GM20431 (cell line): ENCODE measurements at regions not wholly inside any gene's neighbourhood (a gene's known extent, or its start where the extent isn't known, plus 50 kb on each side); places are given as distances from the start of the nearest gene placed in this dataset.

Experiments used
- in situ Hi-C: fragments of 300-500 bp; cut with MseI, MboI; formaldehyde crosslinking; loops from one replicate; pipeline ENCODE4 v1.15.0; 2020; ENCODE audit warnings: low sequenced_read_pairs; ENCODE audit not compliant: unreplicated experiment

DNA sequence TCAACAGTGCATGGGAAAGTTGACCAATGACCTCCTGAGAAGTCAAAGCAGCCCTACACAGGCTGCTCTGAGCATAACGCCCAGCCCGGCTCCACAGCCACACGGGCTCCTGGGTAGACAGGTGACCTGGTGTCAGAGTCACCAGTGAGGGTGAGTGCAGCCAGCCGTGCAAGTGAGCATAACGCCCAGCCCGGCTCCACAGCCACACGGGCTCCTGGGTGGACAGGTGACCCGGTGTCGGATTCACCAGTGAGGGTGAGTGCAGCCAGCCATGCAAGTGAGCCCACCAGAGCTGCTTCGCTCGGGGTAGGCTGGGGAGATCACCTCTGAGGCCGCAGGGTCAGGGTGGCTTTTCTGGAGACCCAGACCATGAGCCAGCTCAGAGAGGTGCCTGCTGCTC, 94.3 kb upstream of the TMEM18 start:
- in situ Hi-C loops = no loop called here

- in situ Hi-C loops = no loop called here
Measured at GRCh38 chr2:770776-771175, 93.6 kb upstream of the TMEM18 start.

- in situ Hi-C loops = no loop called here
Measured at GRCh38 chr2:769771-770170, 92.6 kb upstream of the TMEM18 start.

- in situ Hi-C loops = no loop called here
Measured at GRCh38 chr2:768451-768850, 91.2 kb upstream of the TMEM18 start.

DNA sequence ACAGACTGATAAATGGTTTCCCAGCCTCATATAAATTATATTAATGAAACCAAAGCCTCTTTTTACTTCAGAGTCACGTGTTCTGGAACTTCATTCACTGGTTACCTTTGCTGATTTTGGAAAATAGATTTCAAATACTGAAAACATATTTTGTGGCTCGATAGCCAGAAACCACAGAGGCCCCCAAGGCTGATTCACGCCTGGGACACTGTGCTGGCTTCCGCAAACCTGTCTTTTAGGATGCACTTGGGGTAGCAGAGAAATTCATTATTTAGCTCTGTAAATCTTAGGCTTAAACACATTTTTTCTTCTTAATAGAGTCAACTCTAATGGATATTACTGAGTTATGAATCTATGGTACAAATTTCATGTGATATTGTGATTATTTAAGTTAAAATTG, 90.7 kb upstream of the TMEM18 start:
- in situ Hi-C loops = no loop called here

DNA sequence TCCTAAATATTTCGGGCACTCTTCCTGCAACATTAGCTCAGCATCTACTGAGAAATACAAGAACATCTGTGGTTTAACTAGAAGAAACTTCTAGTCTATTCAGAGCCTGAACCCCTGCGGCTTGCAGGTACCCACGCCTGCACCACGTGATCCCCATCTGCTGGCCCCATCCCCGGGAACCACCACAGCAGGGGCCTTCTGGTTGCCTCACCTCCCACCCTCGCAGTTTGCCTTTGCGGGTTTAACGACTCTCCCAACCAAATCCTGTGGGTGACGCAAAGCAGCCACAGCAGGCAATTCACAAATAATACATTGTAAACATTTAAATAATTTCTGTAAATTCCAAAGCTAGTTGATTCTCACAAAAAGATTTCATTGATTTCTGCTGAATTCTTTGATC, 90.2 kb upstream of the TMEM18 start:
- in situ Hi-C loops = no loop called here

- in situ Hi-C loops = no loop called here
Measured at GRCh38 chr2:766255-766654, 89.0 kb upstream of the TMEM18 start.

DNA sequence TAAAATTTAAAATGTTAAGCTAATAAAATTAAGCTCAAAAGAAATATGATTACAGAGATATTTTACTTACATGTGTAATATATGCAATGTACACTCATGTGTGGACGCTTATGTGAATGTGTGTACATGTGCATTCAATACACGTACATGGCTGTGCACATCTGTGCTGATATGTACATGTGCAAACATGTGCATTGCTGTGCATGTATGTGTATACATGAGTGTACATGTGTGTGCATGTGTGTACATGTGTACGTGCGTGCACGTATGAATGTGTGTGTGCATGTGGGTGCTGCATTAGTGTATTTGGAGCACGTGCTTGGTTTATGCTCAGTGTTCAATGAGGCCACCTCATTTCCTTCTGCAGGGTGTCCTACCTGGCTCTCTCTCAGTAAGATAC, 88.2 kb upstream of the TMEM18 start:
- in situ Hi-C loops = no loop called here

GRCh38 chr2:763766-764525, 86.7 kb upstream of the TMEM18 start:
- in situ Hi-C loops = no loop called here

DNA sequence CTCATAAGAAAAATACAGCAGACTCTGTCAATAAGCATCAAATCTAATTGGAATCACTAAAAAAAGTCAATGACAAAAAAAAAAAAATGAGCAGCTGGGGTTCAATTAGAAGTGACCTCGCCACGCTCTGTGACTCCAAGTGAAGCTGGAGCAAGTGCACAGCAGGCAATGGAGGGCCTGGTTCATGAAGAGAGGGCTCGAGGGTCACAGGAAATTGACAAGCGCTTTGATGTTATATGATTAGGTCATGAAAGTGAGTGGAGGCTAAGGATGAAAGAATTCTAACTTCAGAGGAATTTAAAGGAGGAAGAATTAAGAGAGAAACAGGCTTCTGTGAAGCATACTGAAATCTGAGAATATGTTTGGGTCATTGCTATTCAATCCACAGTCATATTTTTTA, 85.4 kb upstream of the TMEM18 start:
- in situ Hi-C loops = no loop called here

DNA sequence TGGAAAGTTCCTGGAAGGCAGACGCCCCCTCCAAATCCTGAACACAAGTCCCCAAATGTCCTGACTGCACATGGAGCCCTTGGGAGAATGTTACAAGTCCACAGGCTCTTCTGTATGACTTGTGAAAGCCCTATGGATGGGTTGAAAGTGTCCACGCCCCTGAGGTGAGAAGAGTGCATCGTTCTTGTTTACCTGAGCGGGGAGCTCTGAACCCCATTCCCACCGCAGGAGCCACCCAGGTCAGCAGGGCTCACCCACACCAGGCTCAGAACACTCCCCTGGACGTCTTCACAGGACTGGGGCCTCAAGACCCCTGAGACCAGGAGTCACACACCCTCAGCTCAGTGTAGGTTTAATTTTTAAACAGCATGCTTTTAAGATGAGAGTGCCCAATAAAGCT, 84.2 kb upstream of the TMEM18 start:
- in situ Hi-C loops = no loop called here

- in situ Hi-C loops = no loop called here
Measured at GRCh38 chr2:760001-760400, 82.8 kb upstream of the TMEM18 start.

GRCh38 chr2:758073-758820, 81.0 kb upstream of the TMEM18 start:
- in situ Hi-C loops = no loop called here

DNA sequence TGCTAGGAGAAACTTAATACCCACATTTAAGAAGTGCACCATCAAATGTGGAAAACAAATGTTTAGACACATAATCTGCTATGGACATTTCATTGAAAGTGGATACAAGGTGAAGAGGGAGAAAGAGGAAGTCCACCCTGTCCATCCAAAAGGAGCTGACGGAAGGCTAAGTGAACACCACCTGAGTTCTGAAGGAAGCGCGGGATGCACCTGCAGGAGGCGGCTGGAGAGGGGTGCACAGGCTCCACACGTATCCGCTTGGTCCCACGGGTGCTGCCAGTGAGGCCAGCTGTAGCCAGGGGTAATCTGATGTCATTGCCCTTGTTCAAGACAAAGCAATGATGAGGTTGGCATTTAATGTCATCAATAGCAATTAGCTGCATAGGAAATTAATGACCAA, 75.9 kb upstream of the TMEM18 start:
- in situ Hi-C loops = no loop called here

DNA sequence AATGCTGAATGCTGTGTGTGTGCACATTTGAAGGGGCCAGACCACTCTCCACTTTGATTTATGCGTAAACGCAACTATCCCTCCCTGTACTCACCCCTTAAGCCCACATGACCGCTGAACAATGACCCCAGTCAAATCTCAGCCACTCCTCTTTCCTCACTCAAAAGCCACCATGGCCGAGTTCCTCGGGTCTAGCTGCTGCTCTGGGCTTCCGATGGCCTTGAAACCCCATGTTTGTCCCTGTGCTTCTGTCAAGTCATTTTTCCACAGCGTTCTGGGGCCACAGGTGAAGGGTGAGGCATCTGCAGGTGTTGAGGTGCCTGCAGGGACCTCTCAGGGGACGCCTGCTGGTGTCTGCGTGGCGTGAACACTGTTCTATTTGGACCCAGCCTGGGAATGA, 74.3 kb upstream of the TMEM18 start:
- in situ Hi-C loops = no loop called here

DNA sequence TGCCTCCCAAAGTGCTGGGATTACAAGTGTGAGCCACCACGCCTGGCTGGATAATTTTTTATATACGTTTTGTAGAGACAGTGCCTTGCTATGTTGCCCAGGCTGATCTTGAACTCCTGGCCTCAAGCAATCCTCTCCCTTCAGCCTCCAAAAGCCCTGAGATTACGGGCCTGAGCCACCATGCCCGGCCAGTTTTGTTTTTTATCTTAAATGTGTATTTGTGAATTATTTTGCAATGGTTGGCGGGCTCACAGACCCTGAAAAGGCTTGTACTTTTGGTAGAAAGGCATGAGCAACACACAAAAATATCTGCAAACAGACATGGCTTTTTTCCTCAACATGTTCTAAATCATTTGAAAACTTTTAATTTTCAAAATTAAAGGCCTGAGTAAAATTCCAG, 73.4 kb upstream of the TMEM18 start:
- in situ Hi-C loops = no loop called here

GRCh38 chr2:747762-748351, 70.7 kb upstream of the TMEM18 start:
- in situ Hi-C loops = no loop called here

DNA sequence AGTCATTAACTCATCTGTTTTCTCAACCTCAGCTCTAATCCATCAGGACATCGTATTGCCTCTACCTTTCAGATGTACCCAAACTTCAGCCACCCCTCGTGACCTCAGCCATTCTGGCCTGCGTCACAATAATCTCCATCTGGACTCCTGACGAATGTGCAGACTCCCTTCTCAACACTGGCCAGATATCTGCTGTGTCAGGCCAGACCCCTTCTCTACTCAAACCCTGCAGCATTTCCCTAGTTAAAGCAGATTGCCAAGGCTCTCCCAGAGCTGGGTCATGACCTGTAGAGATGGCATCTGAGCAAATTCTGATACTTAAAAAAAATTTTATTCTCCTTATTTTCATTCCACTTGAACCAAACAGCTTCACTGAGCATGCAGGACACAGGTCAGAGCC, 69.5 kb upstream of the TMEM18 start:
- in situ Hi-C loops = no loop called here

DNA sequence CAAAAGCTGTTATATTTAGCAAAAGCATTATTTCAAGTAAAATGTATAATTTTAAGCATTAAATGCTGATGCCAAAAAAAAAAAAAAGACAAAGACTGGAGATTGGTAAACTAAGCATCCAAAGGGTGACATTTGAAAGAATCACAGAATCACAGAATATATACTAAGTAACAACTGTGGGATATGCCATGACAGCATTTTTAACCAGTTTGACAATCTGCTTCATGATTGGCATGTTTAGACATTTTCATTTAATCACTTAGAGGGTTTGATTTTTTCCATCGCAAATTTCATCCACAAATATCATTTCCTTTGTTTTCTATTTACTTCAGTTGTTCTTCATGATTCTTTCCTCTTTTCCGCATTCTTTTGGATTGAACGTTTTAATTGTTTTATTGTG, 66.9 kb upstream of the TMEM18 start:
- in situ Hi-C loops = no loop called here

- in situ Hi-C loops = no loop called here
Measured at GRCh38 chr2:742221-742620, 65.0 kb upstream of the TMEM18 start.

- in situ Hi-C loops = no loop called here
Measured at GRCh38 chr2:741195-741496, 63.9 kb upstream of the TMEM18 start.
